Progenitor cell of endocrine pancreas (in vitro differentiated cells): ENCODE measurements at regions not wholly inside any gene's neighbourhood (a gene's known extent, or its start where the extent isn't known, plus 50 kb on each side); places are given as distances from the start of the nearest gene placed in this dataset.
"Not testable (repeated sequence)": the region's sequence is repeated elsewhere in the genome, so short reads cannot be mapped to it uniquely, and the experiment has no call there.

Source experiments
- DNase-seq: peaks from one replicate; pipeline ENCODE4 v3.0.0; 2021; ENCODE audit warnings: low spot score; ENCODE audit not compliant: unreplicated experiment
- H3K27ac Mint-ChIP-seq: 2 replicates; pipeline ENCODE4 v1.8.0; 2021; ENCODE audit warnings: mild to moderate bottlenecking, moderate library complexity, mixed read lengths
- H3K27me3 Mint-ChIP-seq: 2 replicates; pipeline ENCODE4 v1.8.0; 2021; ENCODE audit warnings: mixed read lengths
- H3K36me3 Mint-ChIP-seq: 2 replicates; pipeline ENCODE4 v1.8.0; 2022; ENCODE audit warnings: mixed read lengths; ENCODE audit not compliant: insufficient read depth
- H3K4me1 Mint-ChIP-seq: 2 replicates; pipeline ENCODE4 v1.8.0; 2021; ENCODE audit warnings: low read depth, mixed read lengths
- H3K4me3 Mint-ChIP-seq: 2 replicates; pipeline ENCODE4 v1.8.0; 2021; ENCODE audit warnings: low read depth, mild to moderate bottlenecking, moderate library complexity, mixed read lengths
- H3K9me3 Mint-ChIP-seq: 2 replicates; pipeline ENCODE4 v1.8.0; 2021; ENCODE audit warnings: low read depth, mixed read lengths
- CTCF ChIP-seq: fragments of 200-600 bp; sonication (generic); IDR thresholded peaks from one replicate; pipeline ENCODE4 v1.5.0; 2021; ENCODE audit warnings: antibody characterized with exemption, mild to moderate bottlenecking; ENCODE audit not compliant: unreplicated experiment

GRCh38 chr14:70257526-70257925 lies 68.8 kb upstream of the SLC8A3 start:
- H3K9me3 Mint-ChIP-seq: peaks cover 6% of the 10 kb centered on the region
- H3K4me1 Mint-ChIP-seq: peaks cover 5% of the 10 kb centered on the region
- H3K27ac Mint-ChIP-seq: no peak overlapping the region
- no peak for DNase-seq
- TF ChIP-seq CTCF: no peak
- H3K4me3 Mint-ChIP-seq: no peak overlapping the region
- no peaks in the 10 kb centered on the region for H3K36me3 Mint-ChIP-seq
- H3K27me3 Mint-ChIP-seq: no peaks in the 10 kb centered on the region

GRCh38 chr14:70256601-70257000 lies 67.8 kb upstream of the SLC8A3 start:
- H3K27ac Mint-ChIP-seq: no peak overlapping the region
- peaks cover 7% of the 10 kb centered on the region for H3K4me1 Mint-ChIP-seq
- H3K4me3 Mint-ChIP-seq: no peak overlapping the region
- peaks cover 6% of the 10 kb centered on the region for H3K9me3 Mint-ChIP-seq
- no peaks in the 10 kb centered on the region for H3K36me3 Mint-ChIP-seq
- DNase-seq: no peak
- H3K27me3 Mint-ChIP-seq: no peaks in the 10 kb centered on the region
- TF ChIP-seq CTCF: no peak

- DNase-seq: peak; percentile 34
- not testable (repeated sequence) for H3K9me3 Mint-ChIP-seq, H3K4me1 Mint-ChIP-seq, H3K27me3 Mint-ChIP-seq, H3K36me3 Mint-ChIP-seq
- H3K4me3 Mint-ChIP-seq: peak overlapping the region; percentile 76
- H3K27ac Mint-ChIP-seq: peak overlapping the region; percentile 68
Observed at GRCh38 chr14:70255071-70256057, 66.6 kb upstream of the SLC8A3 start.

GRCh38 chr14:70254476-70254961 lies 65.8 kb upstream of the SLC8A3 start:
- H3K27ac Mint-ChIP-seq: peak overlapping the region; percentile 71
- no peaks in the 10 kb centered on the region for H3K27me3 Mint-ChIP-seq
- peak; percentile 34 for DNase-seq
- H3K36me3 Mint-ChIP-seq: no peaks in the 10 kb centered on the region
- H3K4me3 Mint-ChIP-seq: peak overlapping the region; percentile 69
- TF ChIP-seq CTCF: no peak
- peaks cover 7% of the 10 kb centered on the region for H3K4me1 Mint-ChIP-seq
- peaks cover 6% of the 10 kb centered on the region for H3K9me3 Mint-ChIP-seq

- peak overlapping the region; percentile 53 for H3K4me3 Mint-ChIP-seq
- not testable (repeated sequence) for H3K27me3 Mint-ChIP-seq, H3K4me1 Mint-ChIP-seq
Observed at GRCh38 chr14:70253547-70253946, 64.8 kb upstream of the SLC8A3 start.

GRCh38 chr14:70245026-70245425 lies 56.3 kb upstream of the SLC8A3 start:
- no peak for TF ChIP-seq CTCF
- no peak for DNase-seq
- Mint-ChIP-seq H3K9me3 (peaks cover 12% of the 10 kb centered on the region), H3K4me3 (no peak overlapping the region), H3K36me3 (peaks cover 3% of the 10 kb centered on the region), H3K27me3 (no peaks in the 10 kb centered on the region), H3K27ac (no peak overlapping the region), H3K4me1 (no peaks in the 10 kb centered on the region)

More at GRCh38 chr14:70253547-70253946, 64.8 kb upstream of the SLC8A3 start:
- DNase-seq, H3K27ac Mint-ChIP-seq, H3K9me3 Mint-ChIP-seq, H3K36me3 Mint-ChIP-seq: not testable (repeated sequence)
